Dermis blood vessel endothelial cell (primary cell): ENCODE measurements at regions not wholly inside any gene's neighbourhood (a gene's known extent, or its start where the extent isn't known, plus 50 kb on each side); places are given as distances from the start of the nearest gene placed in this dataset.

Experiments used
- DNase-seq: peaks from one replicate; pipeline ENCODE4 v3.0.0; 2010

- DNase-seq: no peak
Observed at GRCh38 chr6:77072694-77073409, 390.4 kb downstream of the HTR1B start.

DNA sequence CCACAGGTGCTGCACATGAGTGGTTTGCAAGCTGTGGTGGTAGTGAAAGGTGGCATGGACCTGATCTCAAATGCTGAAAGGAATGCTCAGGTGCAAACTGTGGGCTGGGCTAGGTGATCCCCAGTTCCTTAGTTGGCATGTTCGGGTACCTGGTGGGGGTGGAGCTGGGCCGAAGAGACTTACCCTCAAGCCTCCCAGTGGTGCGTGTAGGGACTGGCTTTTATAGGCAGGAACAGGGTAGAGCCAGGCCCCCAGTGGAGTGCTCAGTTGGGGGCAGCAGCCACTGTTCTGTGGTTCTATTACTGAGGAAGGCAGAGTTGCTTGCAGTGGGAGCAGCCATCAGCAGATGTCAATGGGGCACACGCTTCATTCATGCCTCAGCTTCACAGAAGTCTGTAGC, 399.8 kb downstream of the HTR1B start:
- DNase-seq: no peak

GRCh38 chr6:77055711-77056110, 407.6 kb downstream of the HTR1B start:
- DNase-seq: no peak

DNA sequence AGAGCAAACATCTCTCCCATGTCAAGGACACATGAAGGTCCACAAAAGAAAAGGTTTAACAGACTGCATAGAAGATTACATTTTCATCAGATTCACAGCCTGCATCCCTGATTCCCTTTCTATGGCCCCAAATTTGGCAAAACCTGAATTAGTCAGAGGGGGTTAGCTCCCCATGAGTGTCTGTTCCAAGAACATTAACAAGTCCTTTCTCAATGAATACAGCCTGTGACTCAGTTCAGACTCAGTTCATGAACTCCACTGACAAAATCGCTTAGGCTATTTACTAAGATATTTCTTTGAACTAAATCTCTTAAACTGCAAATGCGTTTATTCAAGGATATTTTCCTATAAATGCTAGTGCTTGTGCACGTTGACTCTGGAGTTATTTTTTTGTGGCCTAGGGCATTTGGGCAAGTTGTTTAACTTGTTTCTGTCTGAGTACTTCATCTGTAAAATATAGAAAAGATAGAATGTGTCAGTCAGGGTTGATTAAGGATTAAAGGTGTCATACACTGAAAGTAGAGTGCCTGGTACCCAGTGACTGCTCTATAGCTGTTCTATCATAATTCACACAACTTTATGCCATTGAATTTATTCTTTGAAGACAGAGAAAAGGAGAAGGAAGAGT, 422.6 kb downstream of the HTR1B start:
- DNase-seq: no peak

GRCh38 chr6:77038807-77039206, 424.5 kb downstream of the HTR1B start:
- no peak for DNase-seq

DNA sequence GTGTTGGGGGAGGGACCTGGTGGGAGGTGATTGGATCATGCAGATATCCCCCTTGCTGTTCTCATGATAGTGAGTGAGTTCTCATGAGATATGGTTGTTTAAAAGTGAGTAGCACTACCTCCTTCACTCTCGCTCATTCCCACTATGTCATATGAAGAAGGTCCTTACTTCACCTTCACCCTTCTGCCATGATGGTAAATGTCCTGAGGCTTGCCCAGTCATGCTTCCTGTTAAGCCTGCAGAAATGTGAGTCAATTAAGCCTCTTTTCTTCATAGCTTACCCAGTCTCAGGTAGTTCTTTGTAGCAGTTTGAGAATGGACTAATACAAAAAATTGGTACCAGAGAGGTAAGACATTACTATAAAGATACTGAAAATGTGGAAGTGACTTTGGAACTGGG, 425.9 kb downstream of the HTR1B start:
- DNase-seq: no peak

GRCh38 chr6:77036400-77036799, 426.9 kb downstream of the HTR1B start:
- DNase-seq: no peak

DNA sequence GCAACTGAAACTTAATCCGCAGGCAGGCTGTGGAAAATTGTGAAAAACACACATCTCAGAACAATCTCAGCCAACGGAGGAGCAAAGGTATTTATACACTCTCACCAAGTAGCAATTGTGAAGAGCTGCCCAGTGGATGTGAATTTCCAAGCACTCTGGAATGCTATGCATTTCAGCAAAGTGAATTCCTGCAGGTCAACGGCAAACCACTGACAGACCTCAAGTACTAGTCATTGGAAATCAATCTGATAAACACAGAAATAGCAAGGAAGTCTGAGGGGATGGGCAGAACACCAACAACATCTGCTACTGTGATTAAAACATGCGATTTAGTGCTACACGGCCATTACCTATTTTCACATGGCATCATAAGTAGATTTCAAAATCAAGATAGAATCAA, 429.1 kb downstream of the HTR1B start:
- no peak for DNase-seq

GRCh38 chr6:77030929-77031674, 432.2 kb downstream of the HTR1B start:
- no peak for DNase-seq

GRCh38 chr6:77026341-77026740, 436.9 kb downstream of the HTR1B start:
- DNase-seq: no peak

DNA sequence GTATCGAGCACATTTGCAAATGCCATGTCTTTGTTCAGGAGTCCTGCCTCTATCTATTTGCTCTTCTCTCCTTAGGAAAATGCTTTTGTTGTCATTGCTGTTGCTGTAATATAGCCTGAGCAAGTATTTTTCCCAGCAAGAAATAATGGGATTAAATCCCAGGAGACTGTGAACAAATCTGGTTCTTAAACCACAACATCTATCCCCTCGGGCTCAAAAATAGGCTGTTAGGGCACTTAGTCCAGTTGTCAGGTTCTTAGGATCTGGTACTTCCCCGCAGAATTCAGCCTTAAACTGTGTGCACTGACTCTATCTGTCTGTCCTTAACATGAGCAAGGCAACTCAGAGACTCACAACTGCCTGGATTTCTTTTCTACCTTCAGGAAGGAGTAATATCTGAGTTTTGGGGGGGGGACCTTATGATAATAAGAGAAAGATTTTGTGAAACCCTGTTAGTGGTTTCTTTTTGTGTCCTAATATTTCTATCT, 437.5 kb downstream of the HTR1B start:
- no peak for DNase-seq

GRCh38 chr6:77021778-77022177, 441.5 kb downstream of the HTR1B start:
- DNase-seq: no peak

- no peak for DNase-seq
Observed at GRCh38 chr6:77021232-77021631, 442.1 kb downstream of the HTR1B start.

GRCh38 chr6:77019081-77019480, 444.2 kb downstream of the HTR1B start:
- DNase-seq: no peak

DNA sequence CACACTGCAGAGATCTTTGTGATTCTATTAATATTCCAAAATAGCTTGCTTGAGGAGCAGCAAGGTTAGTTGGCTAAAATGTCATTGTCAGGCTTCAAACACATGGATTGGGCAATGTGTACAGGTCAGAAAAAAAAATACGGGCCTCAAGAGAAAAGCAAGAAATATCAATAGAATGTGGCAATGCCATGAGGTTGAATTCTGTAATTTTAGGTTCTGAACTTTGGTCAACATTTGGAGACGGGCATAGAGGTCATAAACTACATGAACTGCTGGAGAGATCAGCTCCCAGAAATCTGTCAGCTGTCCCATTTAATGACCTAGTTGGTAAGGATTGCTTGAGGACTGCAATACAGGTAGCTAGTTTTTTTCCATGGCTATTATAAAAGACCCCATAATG, 445.8 kb downstream of the HTR1B start:
- DNase-seq: no peak

DNA sequence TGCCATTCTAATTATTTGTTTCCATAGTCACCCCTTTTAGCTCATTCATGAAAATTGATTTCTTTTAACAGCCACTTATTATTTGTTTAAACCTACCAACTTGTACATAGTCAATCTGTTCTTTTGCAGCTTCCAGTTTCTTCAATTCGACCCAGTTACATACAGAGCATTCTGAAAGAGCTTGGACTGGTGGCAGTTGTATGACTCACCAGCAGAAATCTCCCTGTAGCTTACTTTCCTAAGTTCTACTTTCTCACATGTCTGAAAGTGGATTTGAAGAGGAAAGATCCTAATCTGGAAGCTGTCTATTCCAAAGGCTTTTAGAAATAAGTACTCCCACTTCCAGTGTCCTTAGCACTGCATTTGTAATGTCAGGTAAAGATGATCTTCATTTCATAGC, 447.9 kb downstream of the HTR1B start:
- DNase-seq: peak; percentile 17

- no peak for DNase-seq
Observed at GRCh38 chr6:77011929-77012545, 451.3 kb downstream of the HTR1B start.

- DNase-seq: no peak
Observed at GRCh38 chr6:77010931-77011542, 452.3 kb downstream of the HTR1B start.

DNA sequence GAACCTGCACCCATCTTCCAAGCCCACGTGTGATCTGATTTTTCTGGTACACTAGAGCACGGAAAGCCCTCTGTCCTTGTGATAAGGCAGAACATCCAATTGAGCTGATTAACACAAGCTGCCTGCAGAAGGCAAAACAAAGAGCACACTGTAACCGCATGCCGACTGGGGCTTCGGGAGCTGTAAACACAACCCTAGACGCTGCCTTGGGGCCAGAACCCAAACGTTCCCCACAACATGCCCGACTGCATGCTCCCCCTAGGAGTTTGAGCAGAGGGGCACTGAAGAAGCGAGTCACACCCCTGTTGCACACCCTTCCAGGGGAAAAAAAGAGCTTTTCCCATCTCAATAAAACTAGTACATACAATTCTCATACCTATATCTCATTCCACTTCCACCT, 470.7 kb downstream of the HTR1B start:
- DNase-seq: no peak

- peak; percentile 2 for DNase-seq
Observed at GRCh38 chr6:76984572-76984971, 478.7 kb downstream of the HTR1B start.

- DNase-seq: no peak
Observed at GRCh38 chr6:76982476-76983199, 480.7 kb downstream of the HTR1B start.

DNA sequence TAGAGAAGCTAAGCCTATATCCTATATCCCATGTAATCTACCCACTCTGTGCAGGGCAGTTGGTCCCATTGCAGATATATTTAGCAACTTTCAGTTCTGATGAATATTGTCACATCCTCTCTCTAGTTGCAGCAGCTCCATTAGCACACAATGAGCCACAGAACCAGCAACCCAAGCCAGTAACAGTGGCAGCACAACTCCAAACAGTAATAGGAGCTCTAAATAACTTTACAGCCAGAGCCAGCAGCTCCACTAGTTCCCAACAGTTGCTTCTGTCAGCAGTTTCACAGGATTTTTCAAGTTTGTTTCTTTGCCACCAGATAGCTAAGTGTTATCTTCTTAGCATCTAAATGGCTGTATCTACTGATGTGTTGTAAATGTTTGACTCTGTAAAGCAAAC, 490.8 kb downstream of the HTR1B start:
- DNase-seq: no peak
